CD4-positive, alpha-beta T cell (primary cell): ENCODE measurements at regions not wholly inside any gene's neighbourhood (a gene's known extent, or its start where the extent isn't known, plus 50 kb on each side); places are given as distances from the start of the nearest gene placed in this dataset.
"Not testable (repeated sequence)": the region's sequence is repeated elsewhere in the genome, so short reads cannot be mapped to it uniquely, and the experiment has no call there.

ENCODE experiments used
- ATAC-seq: fragments of 200-7000 bp; cut with Tn5 transposase; one replicate; pipeline ENCODE4 v1.10.0; 2022; ENCODE audit warnings: mild to moderate bottlenecking; ENCODE audit not compliant: poor library complexity
- CTCF ChIA-PET: fragments of 350-600 bp; sonication (Branson Sonifier 250); formaldehyde crosslinking; loops from one replicate; lab custom pipeline; 2021; ENCODE audit warnings: antibody characterized with exemption, inconsistent platforms; lab: Charles Lee
- POLR2A ChIA-PET: fragments of 350-600 bp; sonication (Branson Sonifier 250); formaldehyde crosslinking; loops from one replicate; lab custom pipeline; 2021; ENCODE audit warnings: antibody characterized with exemption, inconsistent platforms; lab: Charles Lee
- DNase-seq, 14 experiments: peaks; one replicate each; pipeline ENCODE4 v3.0.0-alpha.2; 2013 to 2020; ENCODE audit warnings: mixed read lengths in 2 of 14
- H3K27ac ChIP-seq, 2 donors: one replicate each; pipeline versions ENCODE4 v1.5.1 to v1.7.0; 2013; ENCODE audit warnings: low read length in 2 of 2, low read depth in 1 of 2, mild to moderate bottlenecking in 1 of 2
- H3K27me3 ChIP-seq, 2 experiments: 1 replicate in 1 of 2; 2 replicates in 1 of 2; pipeline versions ENCODE4 v1.6.1 to v1.7.0; 2013; ENCODE audit warnings: low read length in 2 of 2, control low read depth in 1 of 2, mild to moderate bottlenecking in 1 of 2, moderate library complexity in 1 of 2; ENCODE audit not compliant: insufficient read depth in 2 of 2, control insufficient read depth in 1 of 2
- H3K36me3 ChIP-seq: one replicate; pipeline ENCODE4 v1.6.1; 2013; ENCODE audit warnings: low read length, control low read depth; ENCODE audit not compliant: insufficient read depth
- H3K4me1 ChIP-seq: one replicate; pipeline ENCODE4 v1.6.1; 2013; ENCODE audit warnings: low read length, control low read depth; ENCODE audit not compliant: insufficient read depth
- H3K4me3 ChIP-seq: one replicate; pipeline ENCODE4 v1.5.1; 2013; ENCODE audit warnings: mild to moderate bottlenecking, low read length, moderate library complexity
- H3K9me3 ChIP-seq, 2 experiments: 1 replicate in 1 of 2; 2 replicates in 1 of 2; pipeline versions ENCODE4 v1.6.1 to v1.7.0; 2013; ENCODE audit warnings: low read length in 2 of 2, mild to moderate bottlenecking in 2 of 2, control low read depth in 1 of 2, moderate library complexity in 1 of 2; ENCODE audit not compliant: control insufficient read depth in 1 of 2, insufficient read depth in 1 of 2
- H3K27ac Mint-ChIP-seq: one replicate; pipeline ENCODE4 v1.8.0; 2020; ENCODE audit warnings: mixed read lengths
- H3K27me3 Mint-ChIP-seq: one replicate; pipeline ENCODE4 v1.8.0; 2021; ENCODE audit warnings: mixed read lengths
- H3K36me3 Mint-ChIP-seq: one replicate; pipeline ENCODE4 v1.8.0; 2021; ENCODE audit warnings: low read depth, mixed read lengths
- H3K4me1 Mint-ChIP-seq: one replicate; pipeline ENCODE4 v1.8.0; 2021; ENCODE audit warnings: low read depth, mixed read lengths
- H3K4me3 Mint-ChIP-seq: one replicate; pipeline ENCODE4 v1.8.0; 2020; ENCODE audit warnings: mild to moderate bottlenecking, mixed read lengths
- H3K9me3 Mint-ChIP-seq: one replicate; pipeline ENCODE4 v1.8.0; 2020; ENCODE audit warnings: mixed read lengths
- CTCF ChIP-seq: fragments of 200-600 bp; IDR thresholded peaks from one replicate; pipeline ENCODE4 v1.8.0; 2022; ENCODE audit warnings: antibody characterized with exemption, mild to moderate bottlenecking
- intact Hi-C, 2 experiments: fragments of 100-400 bp; cut with DNase I in 1 of 2; cut with micrococcal nuclease in 1 of 2; formaldehyde crosslinking; loops; one replicate each; pipeline versions ENCODE4 v1.15.1 to v1.9.0; 2023 to 2025; cut with DNase I, micrococcal nuclease

- H3K9me3 ChIP-seq, result peaks cover 0 to 7% of the 10 kb centered on the region in 2 experiments
- Mint-ChIP-seq H3K36me3 (no peaks in the 10 kb centered on the region), H3K9me3 (no peaks in the 10 kb centered on the region), H3K4me1 (no peaks in the 10 kb centered on the region), H3K27ac (no peak overlapping the region), H3K27me3 (no peaks in the 10 kb centered on the region), H3K4me3 (no peak overlapping the region)
- ChIA-PET POLR2A (no interaction called here), CTCF (no interaction called here)
- no peak for TF ChIP-seq CTCF
- no peak overlapping the region for H3K27ac ChIP-seq
- H3K4me3 ChIP-seq, result no peak overlapping the region
- no peaks in the 10 kb centered on the region for H3K36me3 ChIP-seq
- H3K4me1 ChIP-seq, result no peaks in the 10 kb centered on the region
- no peak for DNase-seq
- no peaks in the 10 kb centered on the region for H3K27me3 ChIP-seq
- ATAC-seq, result no peak
- intact Hi-C loops, result no loop called here
These were observed 83.4 kb downstream of the TNFRSF13B start for GRCh38 chr17:16888413-16889087.

GRCh38 chr17:16887523-16888095 is 84.3 kb downstream of the TNFRSF13B start:
- TF ChIP-seq CTCF, result no peak
- H3K36me3 Mint-ChIP-seq, result no peaks in the 10 kb centered on the region
- no peak for ATAC-seq
- H3K4me1 Mint-ChIP-seq, result no peaks in the 10 kb centered on the region
- ChIA-PET CTCF (no interaction called here), POLR2A (no interaction called here)
- no peak overlapping the region for H3K27ac Mint-ChIP-seq
- Histone ChIP-seq H3K36me3 (no peaks in the 10 kb centered on the region), H3K4me3 (no peak overlapping the region), H3K4me1 (no peaks in the 10 kb centered on the region), H3K9me3 (no peaks in the 10 kb centered on the region), H3K27me3 (no peaks in the 10 kb centered on the region), H3K27ac (no peak overlapping the region)
- no peak overlapping the region for H3K4me3 Mint-ChIP-seq
- intact Hi-C loops, result no loop called here
- H3K27me3 Mint-ChIP-seq, result no peaks in the 10 kb centered on the region
- no peak for DNase-seq
- H3K9me3 Mint-ChIP-seq, result no peaks in the 10 kb centered on the region

GRCh38 chr17:16886655-16887322 is 85.1 kb downstream of the TNFRSF13B start:
- no peaks in the 10 kb centered on the region for H3K27me3 ChIP-seq
- no peak overlapping the region for H3K4me3 ChIP-seq
- no peaks in the 10 kb centered on the region for H3K9me3 ChIP-seq
- H3K4me1 Mint-ChIP-seq, result no peaks in the 10 kb centered on the region
- intact Hi-C loops, result no loop called here
- ATAC-seq (no peak), DNase-seq (no peak)
- ChIA-PET CTCF (no interaction called here), POLR2A (no interaction called here)
- H3K4me1 ChIP-seq, result no peaks in the 10 kb centered on the region
- no peaks in the 10 kb centered on the region for H3K36me3 Mint-ChIP-seq
- no peak for TF ChIP-seq CTCF
- no peaks in the 10 kb centered on the region for H3K27me3 Mint-ChIP-seq
- H3K36me3 ChIP-seq, result no peaks in the 10 kb centered on the region
- H3K4me3 Mint-ChIP-seq, result no peak overlapping the region
- no peak overlapping the region for H3K27ac ChIP-seq
- no peaks in the 10 kb centered on the region for H3K9me3 Mint-ChIP-seq
- H3K27ac Mint-ChIP-seq, result no peak overlapping the region

GRCh38 chr17:16885204-16885603 is 86.7 kb downstream of the TNFRSF13B start:
- H3K27ac ChIP-seq, H3K9me3 Mint-ChIP-seq, CTCF ChIA-PET, H3K27me3 ChIP-seq, H3K4me1 ChIP-seq, H3K9me3 ChIP-seq, POLR2A ChIA-PET, intact Hi-C loops, H3K4me3 ChIP-seq, H3K36me3 Mint-ChIP-seq, H3K36me3 ChIP-seq, DNase-seq, H3K4me3 Mint-ChIP-seq, H3K27ac Mint-ChIP-seq, H3K4me1 Mint-ChIP-seq, ATAC-seq, H3K27me3 Mint-ChIP-seq: not testable (repeated sequence)

GRCh38 chr17:16882926-16883265 is 89.0 kb downstream of the TNFRSF13B start:
- H3K4me3 ChIP-seq, H3K36me3 Mint-ChIP-seq, ATAC-seq, H3K4me1 ChIP-seq, H3K27ac ChIP-seq, CTCF ChIA-PET, H3K9me3 Mint-ChIP-seq, intact Hi-C loops, H3K4me3 Mint-ChIP-seq, H3K36me3 ChIP-seq, DNase-seq, H3K9me3 ChIP-seq, POLR2A ChIA-PET, H3K27ac Mint-ChIP-seq, H3K4me1 Mint-ChIP-seq, H3K27me3 ChIP-seq, H3K27me3 Mint-ChIP-seq: not testable (repeated sequence)
